Motor neuron (in vitro differentiated cells): ENCODE measurements at regions not wholly inside any gene's neighbourhood (a gene's known extent, or its start where the extent isn't known, plus 50 kb on each side); places are given as distances from the start of the nearest gene placed in this dataset.
"Not testable (repeated sequence)": the region's sequence is repeated elsewhere in the genome, so short reads cannot be mapped to it uniquely, and the experiment has no call there.

ENCODE experiments used
- ATAC-seq, 8 experiments: fragments of 200-7000 bp; cut with Tn5 transposase; replicated peaks in 6 of 8; 2 replicates each; pipeline ENCODE4 v1.8.0; 2021; ENCODE audit warnings: mild to moderate bottlenecking in 8 of 8, moderate library complexity in 8 of 8
- H3K27ac ChIP-seq, 2 donors: fragments of 250-450 bp; sonication (Bioruptor Pico); 2 replicates each; pipeline ENCODE4 v1.9.0; 2021; ENCODE audit warnings: antibody characterized with exemption in 2 of 2, mild to moderate bottlenecking in 2 of 2, moderate library complexity in 1 of 2
- H3K4me1 ChIP-seq, 2 donors: fragments of 250-450 bp; sonication (Bioruptor Pico); replicated peaks in 1 of 2; 2 replicates each; pipeline ENCODE4 v1.6.1; 2021; ENCODE audit warnings: antibody characterized with exemption in 2 of 2, mild to moderate bottlenecking in 2 of 2, moderate library complexity in 1 of 2
- H3K4me3 ChIP-seq, 5 donors: fragments of 250-450 bp; sonication (Bioruptor Pico); 2 replicates each; pipeline ENCODE4 v1.9.0; 2021; ENCODE audit warnings: antibody characterized with exemption in 5 of 5, mild to moderate bottlenecking in 5 of 5, moderate library complexity in 4 of 5
- whole genome bisulfite sequencing, 10 experiments: fragments of 450-650 bp; shearing (Covaris generic); methylation state at CpG; one replicate each; pipeline ENCODE4 v1.0.0; 2022; 5-methylcytosine and 5-hydroxymethylcytosine counted together
- in situ Hi-C, 9 experiments: fragments of 400-800 bp; cut with MboI; loops; one replicate each; pipeline ENCODE4 v1.15.0; 2021; ENCODE audit warnings: low sequenced_read_pairs in 9 of 9, low pct_unique_long_range_greater_than_20kb in 2 of 9; ENCODE audit not compliant: unreplicated experiment in 9 of 9

DNA sequence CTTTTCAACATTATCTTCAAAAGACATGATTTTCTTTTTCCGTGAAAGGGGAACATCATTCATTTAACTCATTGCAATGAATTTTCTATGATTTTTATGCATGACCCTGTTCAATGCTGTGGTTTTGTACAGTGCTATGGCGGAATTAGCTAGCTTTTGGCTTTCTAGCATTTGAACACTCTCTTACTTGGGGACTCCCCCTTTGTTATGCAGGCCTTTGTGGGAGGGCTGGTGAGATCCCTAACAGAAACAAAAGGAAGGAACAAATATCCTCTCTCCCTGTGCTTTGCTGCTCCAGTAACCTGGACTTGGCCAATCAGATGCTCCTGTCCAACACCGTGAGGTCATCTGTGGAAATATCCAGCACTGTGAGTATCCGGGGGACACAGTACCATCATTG, 353.4 kb upstream of the FZD8 start:
- peak in 2 of 8 experiments; percentile 27 to 62 for ATAC-seq
- H3K27ac ChIP-seq, result no peak overlapping the region
- H3K4me1 ChIP-seq, result peaks cover 8 to 29% of the 10 kb centered on the region in 2 donors
- no peak overlapping the region for H3K4me3 ChIP-seq
- in situ Hi-C loops, result no loop called here
- 65 to 100% (median 81%) methylated on average over 1 to 3 of the region's 4 CpGs; no CpG with 5 or more reads in 2 of the 10 experiments for WGBS, 10 experiments

DNA sequence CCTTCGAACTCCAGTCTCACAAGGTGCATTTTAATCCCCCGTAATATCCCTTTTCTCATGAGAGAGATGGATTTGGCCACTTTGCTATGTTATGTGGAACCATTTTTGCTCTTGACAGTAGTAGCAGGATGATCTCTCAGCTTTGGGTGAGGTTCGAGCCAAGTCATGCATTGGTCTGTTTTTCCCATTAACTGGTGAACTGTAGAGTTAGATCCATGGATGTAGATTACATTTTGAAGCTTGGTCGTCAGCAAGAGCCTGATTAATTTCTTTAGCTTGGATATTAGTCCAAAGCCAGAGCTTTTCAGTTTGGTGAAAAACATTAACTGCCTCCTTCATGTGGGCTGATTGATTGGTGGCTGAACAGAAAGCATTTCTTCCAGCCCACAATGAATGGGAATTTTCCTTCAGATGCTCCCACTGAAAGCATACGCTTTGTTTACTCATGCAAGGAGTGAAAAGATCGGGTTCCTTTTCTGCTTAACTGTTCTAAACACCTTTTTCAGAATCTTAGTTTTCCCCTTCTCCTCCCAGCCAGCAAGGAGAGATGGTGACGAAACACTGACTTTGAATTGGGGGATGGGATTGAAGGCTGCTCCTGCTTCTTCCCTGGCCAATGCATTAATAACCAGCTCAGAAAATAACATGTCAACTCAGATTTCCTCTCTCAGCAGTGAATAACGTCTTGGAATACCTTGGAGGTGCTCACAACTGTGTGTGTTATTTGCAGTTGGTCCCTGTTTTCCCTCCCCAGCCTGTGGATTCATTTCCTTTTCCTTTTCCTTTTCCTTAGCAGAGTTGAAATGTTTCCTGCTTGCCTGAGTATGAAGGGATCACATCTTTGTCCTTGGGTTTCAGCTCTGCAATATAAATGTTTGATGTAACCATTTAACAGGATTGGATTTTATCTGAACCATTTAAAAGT, 351.8 kb upstream of the FZD8 start:
- H3K4me1 ChIP-seq, result peaks cover 8 to 29% of the 10 kb centered on the region in 2 donors
- 7 to 60% (median 31%) methylated on average over 1 to 8 of the region's 8 CpGs; no CpG with 5 or more reads in 1 of the 10 experiments for WGBS, 10 experiments
- ATAC-seq, result peak in 5 of 8 experiments; percentile 32 to 66 (median 44)
- in situ Hi-C loops, result no loop called here
- H3K4me3 ChIP-seq, result no peak overlapping the region
- H3K27ac ChIP-seq, result no peak overlapping the region

DNA sequence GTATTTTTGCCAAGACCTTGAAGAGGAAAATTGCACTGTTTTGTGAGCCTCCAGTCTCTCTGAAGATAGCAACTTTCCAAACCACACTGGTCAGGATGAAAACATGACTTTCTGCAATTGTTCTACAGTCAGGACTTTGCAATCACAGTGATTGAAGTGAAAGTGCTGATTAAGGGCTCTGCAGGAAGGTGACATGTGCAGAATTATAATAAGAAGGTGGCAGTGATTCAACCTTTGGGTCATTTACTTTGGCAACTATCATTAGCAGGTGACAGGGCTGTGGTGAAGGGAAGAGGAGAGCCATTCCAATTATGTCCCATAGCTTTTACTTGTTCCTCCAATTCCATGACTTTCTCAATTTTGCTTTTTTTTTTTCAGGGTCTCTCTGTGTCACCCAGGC, 350.0 kb upstream of the FZD8 start:
- Histone ChIP-seq H3K4me1 (peaks cover 8 to 29% of the 10 kb centered on the region in 2 donors), H3K4me3 (no peak overlapping the region), H3K27ac (no peak overlapping the region)
- in situ Hi-C loops, result no loop called here
- ATAC-seq, result peak in 4 of 8 experiments; percentile 28 to 71 (median 51)

DNA sequence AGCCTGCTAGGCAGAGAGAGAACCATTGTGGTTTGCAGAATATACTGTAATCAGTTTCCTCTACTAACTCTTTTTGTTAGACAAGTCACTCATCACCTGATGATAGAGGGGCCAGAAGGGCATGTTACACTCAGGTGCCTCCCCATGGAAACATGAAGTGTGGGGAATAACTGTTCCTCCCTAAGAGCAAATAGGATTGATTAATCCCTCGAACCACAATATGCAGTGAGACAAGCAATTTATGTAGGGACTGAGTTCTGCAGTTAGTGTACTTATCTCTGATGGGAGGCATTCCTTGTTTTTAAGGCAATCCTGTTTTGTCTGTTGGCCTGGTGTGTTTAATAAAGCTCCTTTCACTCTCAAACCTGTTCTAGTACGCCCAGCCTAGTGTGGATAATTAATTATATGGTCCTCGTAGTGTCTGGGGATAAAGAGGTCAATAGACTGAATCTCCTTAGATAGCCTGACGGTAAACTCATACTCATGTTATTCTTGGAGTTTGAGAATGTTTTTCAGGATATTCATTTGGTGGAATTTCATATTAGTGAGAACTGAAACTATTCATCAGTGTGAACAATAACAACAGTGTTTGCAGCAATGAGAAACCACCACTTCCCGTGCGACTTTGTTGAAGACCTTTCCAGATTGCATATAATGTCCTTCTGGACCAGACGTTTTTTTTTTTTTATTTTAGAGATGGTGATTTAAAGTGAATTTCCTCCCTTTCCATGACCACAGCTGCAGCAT, 344.8 kb upstream of the FZD8 start:
- Histone ChIP-seq H3K4me3 (no peak overlapping the region), H3K4me1 (no peaks in the 10 kb centered on the region), H3K27ac (no peak overlapping the region)
- ATAC-seq, result no peak
- in situ Hi-C loops, result no loop called here
- 55 to 88% (median 75%) methylated on average over 1 to 7 of the region's 7 CpGs; no CpG with 5 or more reads in 1 of the 10 experiments for WGBS, 10 experiments

DNA sequence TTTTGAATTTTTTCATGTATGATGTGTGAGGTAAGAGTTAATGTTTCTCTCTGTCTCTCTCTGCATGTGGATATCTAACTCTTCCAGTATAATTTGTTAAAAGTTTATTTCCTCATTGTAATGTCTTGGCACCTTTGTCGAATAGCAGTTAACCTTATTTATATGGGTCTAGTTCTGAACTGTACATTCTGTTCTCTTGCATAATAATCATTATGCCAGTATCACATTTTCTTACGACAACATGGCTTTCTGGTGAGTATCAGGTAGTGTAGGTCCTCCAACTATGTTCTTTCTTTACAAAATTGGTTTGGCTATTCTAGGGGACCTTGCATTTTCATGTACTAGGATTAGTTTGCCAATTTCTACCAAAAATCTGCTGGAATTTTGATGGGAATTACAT, 337.0 kb upstream of the FZD8 start:
- 0 to 96% (median 57%) methylated on average over 1 to 2 of the region's 2 CpGs; no CpG with 5 or more reads in 1 of the 10 experiments for WGBS, 10 experiments
- Histone ChIP-seq H3K4me3 (no peak overlapping the region), H3K27ac (no peak overlapping the region), H3K4me1 (no peaks in the 10 kb centered on the region)
- ATAC-seq, result no peak
- in situ Hi-C loops, result no loop called here

DNA sequence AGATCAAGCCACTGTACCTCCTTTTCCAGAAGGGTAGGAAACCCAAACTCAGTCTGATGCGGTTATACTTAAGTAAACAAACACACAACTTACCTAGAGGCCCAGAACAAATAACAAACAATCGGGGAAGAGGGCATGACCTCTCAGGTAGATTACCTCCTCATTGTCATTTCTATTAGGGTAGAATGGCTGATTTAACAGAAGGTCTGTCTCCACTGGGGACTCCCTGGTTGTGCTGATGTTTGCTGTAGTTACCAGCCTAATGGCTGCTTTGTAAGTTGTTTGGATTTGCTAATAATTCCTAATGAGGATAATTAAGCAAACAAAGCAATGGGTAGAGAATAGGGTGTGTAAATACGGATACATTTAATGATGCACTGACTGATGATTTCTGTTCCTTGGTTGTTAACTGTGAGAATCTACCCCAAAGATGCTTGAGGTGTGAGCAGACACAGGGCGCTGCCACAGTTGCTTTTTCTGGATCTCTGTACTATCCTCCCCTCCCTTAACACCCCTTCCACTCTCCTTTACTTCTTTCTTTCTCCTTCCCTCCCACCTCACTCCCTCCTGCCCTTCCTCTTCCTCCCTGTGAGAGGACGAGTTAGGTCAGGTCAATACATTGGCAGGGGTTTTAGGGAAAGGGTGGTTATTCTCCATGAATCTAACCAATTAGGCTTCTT, 332.0 kb upstream of the FZD8 start:
- 8 to 88% (median 52%) methylated on average over 1 to 2 of the region's 5 CpGs; no CpG with 5 or more reads in 3 of the 10 experiments for WGBS, 10 experiments
- in situ Hi-C loops, H3K4me3 ChIP-seq: not testable (repeated sequence)

DNA sequence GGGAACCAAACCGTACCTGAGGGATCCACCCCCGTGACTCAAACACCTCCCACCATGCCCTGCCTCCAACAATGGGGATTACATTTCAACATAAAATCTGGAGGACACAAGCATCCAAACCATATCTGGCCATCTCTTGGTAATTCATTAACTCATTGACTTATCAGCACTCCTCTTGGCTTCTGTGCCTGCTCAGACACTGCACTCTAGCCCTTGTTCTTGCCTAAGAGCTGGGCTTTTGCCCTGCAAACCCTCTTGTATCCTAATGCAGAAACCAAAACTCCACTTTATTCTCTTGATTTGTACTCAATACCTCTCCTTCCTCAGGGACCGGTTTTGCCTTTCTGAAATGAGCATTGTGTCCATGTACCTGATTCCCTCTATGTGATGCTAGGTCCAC, 330.2 kb upstream of the FZD8 start:
- ATAC-seq, result no peak
- in situ Hi-C loops, result no loop called here
- WGBS, 10 experiments, result 61 to 100% (median 83%) methylated on average over 1 to 3 of the region's 3 CpGs; no CpG with 5 or more reads in 2 of the 10 experiments

More for the DNA sequence above, 332.0 kb upstream of the FZD8 start:
- not testable (repeated sequence) for ATAC-seq, H3K4me1 ChIP-seq, H3K27ac ChIP-seq

DNA sequence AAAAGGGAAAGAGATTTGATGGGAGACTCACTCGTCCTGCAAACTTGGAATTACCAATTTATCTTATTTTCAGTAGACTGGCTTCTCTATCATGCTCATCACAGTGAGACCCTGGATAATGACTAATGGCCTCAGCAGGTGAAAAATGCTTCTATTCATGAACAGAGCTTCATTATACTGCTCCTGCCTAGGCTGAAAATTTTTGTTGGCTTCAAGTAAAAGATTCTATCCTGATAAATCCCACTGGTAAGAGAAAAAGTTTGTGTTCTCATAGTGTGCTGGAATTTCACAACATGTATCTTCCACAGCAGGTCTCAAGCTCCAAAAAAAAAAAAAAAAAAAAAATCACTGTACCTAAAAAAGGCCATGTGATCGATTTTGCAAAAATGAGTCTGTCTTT, 329.3 kb upstream of the FZD8 start:
- ATAC-seq, result no peak
- H3K4me1 ChIP-seq, result no peaks in the 10 kb centered on the region
- 7 to 77% (median 47%) methylated on average over 1 to 2 of the region's 2 CpGs; no CpG with 5 or more reads in 1 of the 10 experiments for WGBS, 10 experiments

More for the DNA sequence above, 330.2 kb upstream of the FZD8 start:
- Histone ChIP-seq H3K4me1 (no peaks in the 10 kb centered on the region), H3K4me3 (no peak overlapping the region), H3K27ac (no peak overlapping the region)

DNA sequence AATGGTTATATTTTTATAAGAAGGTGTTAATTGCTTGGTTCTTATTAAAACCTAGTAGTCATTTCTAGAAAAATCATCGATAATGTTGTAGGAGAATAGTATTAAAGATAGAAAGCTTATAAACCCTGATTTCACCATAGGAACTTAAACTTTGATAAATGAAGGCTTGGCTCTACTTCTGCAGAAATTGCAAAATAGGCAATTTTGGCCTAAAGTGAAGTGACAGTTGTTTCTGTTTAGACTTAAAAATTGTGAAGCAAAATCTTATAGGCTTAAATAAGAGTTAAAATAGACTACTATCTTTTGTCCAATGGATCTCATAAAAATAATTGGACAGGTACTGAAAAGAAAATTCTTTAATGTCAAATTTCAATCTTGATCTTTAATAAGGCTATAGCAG, 321.6 kb upstream of the FZD8 start:
- Histone ChIP-seq H3K4me3 (no peak overlapping the region), H3K4me1 (peaks cover 0 to 4% of the 10 kb centered on the region in 2 donors), H3K27ac (no peak overlapping the region)
- in situ Hi-C loops, result no loop called here
- ATAC-seq, result no peak
- 0 to 100% (median 84%) methylated on average over 1 of the region's 1 CpG for WGBS, 10 experiments

More for the DNA sequence above, 329.3 kb upstream of the FZD8 start:
- no peak overlapping the region for H3K4me3 ChIP-seq
- no peak overlapping the region for H3K27ac ChIP-seq
- in situ Hi-C loops, result no loop called here

DNA sequence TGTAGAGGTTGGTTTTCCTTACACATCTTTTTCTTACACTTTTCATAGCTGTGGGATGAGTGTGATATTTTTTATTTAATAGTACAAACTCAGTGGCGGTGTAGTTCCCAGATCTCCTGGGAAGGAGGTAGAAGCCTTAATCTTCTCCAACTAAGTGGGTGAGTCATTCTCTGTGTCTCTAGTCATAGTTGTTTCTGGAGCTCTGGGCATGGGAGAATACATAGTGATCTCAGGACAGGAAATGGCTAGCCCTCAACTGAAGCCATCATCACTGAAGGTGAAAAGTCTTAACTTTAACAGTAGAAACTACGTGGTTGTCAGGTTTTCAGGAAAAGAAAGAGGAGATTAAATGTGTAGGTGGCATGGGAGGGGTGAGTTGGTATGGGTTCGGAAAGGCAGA, 319.4 kb upstream of the FZD8 start:
- H3K4me3 ChIP-seq, result no peak overlapping the region
- no peak overlapping the region for H3K27ac ChIP-seq
- 31 to 97% (median 83%) methylated on average over 1 to 3 of the region's 3 CpGs; no CpG with 5 or more reads in 2 of the 10 experiments for WGBS, 10 experiments
- no peak for ATAC-seq
- peaks cover 0 to 4% of the 10 kb centered on the region in 2 donors for H3K4me1 ChIP-seq
- in situ Hi-C loops, result no loop called here

DNA sequence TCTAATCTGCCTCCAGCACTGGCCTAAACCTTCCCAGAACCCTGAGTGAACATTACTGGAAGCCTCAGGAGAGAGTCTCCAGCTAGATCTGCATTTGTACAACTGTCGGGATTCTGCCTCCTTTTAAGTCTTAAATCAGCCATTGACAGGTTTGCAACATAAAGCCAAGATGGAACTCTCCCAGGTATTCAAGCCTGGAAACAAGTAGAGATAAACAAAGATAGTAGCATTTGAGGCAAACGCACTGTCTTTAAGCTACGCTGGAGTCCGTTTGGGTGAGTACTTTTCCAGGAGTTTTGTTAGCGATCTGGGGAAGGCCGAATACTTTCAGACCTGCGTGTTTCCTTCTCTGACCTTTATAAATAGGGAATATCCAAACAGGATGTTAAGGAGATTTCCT, 317.2 kb upstream of the FZD8 start:
- Histone ChIP-seq H3K27ac (no peak overlapping the region), H3K4me1 (peaks cover 0 to 4% of the 10 kb centered on the region in 2 donors), H3K4me3 (no peak overlapping the region)
- WGBS, 10 experiments, result 32 to 87% (median 70%) methylated on average over 2 to 7 of the region's 7 CpGs
- in situ Hi-C loops, result no loop called here
- peak in 3 of 8 experiments; percentile 23 to 65 (median 48) for ATAC-seq

DNA sequence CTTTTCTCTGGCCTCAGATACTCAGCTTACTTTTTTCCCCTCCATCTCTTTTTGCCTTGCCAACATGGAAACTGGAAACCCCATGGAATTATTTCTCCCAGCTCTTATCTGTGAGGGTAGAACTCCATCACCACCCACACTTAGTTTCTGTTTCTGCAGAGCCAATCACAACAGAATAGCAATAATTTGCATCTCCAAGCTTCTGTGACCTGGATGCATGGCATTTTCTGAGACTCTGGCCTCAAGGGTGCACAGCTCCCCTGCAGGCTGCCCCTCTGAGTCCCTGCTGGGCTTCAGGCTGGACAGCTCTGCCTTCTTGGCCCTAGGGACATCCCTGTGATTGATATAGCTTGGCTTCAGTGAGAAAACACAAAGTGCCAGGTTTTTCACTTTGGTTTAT, 316.5 kb upstream of the FZD8 start:
- ATAC-seq, result peak; percentile 20 to 72 (median 40)
- H3K27ac ChIP-seq, in situ Hi-C loops, H3K4me3 ChIP-seq, H3K4me1 ChIP-seq: not testable (repeated sequence)

DNA sequence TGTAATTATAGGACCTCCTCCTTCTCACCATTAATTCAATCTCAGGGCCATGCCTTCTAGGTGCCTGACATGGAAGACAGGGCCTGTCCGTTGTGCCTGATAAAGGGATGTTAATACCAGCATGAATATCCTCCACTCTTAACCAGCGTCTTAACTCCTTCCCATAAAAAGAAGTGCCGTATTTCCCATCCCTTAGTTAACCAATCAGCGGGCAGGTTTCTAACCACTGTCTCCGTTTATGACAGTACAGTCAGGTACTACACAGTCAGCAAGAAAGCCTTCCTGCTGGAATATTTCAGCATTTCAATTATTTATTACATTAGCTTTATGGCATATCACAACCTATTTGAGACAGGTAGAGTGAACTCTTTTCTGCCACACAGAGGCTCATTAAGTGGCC, 308.6 kb upstream of the FZD8 start:
- WGBS, 10 experiments, result 29 to 95% (median 67%) methylated on average over 1 to 5 of the region's 5 CpGs; no CpG with 5 or more reads in 2 of the 10 experiments

More for the DNA sequence above, 308.6 kb upstream of the FZD8 start:
- no peak overlapping the region for H3K4me3 ChIP-seq
- peak in 1 of 8 experiments; percentile 19 for ATAC-seq
- in situ Hi-C loops, result no loop called here
- H3K4me1 ChIP-seq, result peaks cover 2 to 9% of the 10 kb centered on the region in 2 donors
- no peak overlapping the region for H3K27ac ChIP-seq
